Neural cell (in vitro differentiated cells): ENCODE measurements at regions not wholly inside any gene's neighbourhood (a gene's known extent, or its start where the extent isn't known, plus 50 kb on each side); places are given as distances from the start of the nearest gene placed in this dataset.

Experiments used
- H2AFZ ChIP-seq: fragments of 200-600, 300-800 bp; sonication (generic), shearing (Covaris generic); 2 replicates; pipeline ENCODE4 v1.6.0; 2014; ENCODE audit warnings: low read depth, mild to moderate bottlenecking, antibody characterized with exemption, low read length, moderate library complexity
- H3F3A ChIP-seq: fragments of 200-600 bp; shearing (Covaris generic); 2 replicates; pipeline ENCODE4 v1.6.1; 2016; ENCODE audit warnings: mild to moderate bottlenecking, moderate library complexity, mixed read lengths, antibody characterized with exemption, low read length; ENCODE audit not compliant: insufficient read depth, poor library complexity, severe bottlenecking
- H3K27ac ChIP-seq: fragments of 200-600, 300-800 bp; sonication (generic), shearing (Covaris generic); 2 replicates; pipeline ENCODE4 v1.5.1; 2014; ENCODE audit warnings: mild to moderate bottlenecking, low read length, moderate library complexity
- H3K27me3 ChIP-seq: fragments of 300-800, 200-600 bp; sonication (generic), shearing (Covaris generic); 2 replicates; pipeline ENCODE4 v1.6.0; 2014; ENCODE audit warnings: mild to moderate bottlenecking, low read depth, low read length, moderate library complexity; ENCODE audit not compliant: insufficient read depth
- H3K36me3 ChIP-seq: fragments of 300-800, 200-600 bp; sonication (generic), shearing (Covaris generic); 2 replicates; pipeline ENCODE4 v1.5.1; 2014; ENCODE audit warnings: mild to moderate bottlenecking, antibody characterized with exemption, low read length, moderate library complexity; ENCODE audit not compliant: insufficient read depth
- H3K4me2 ChIP-seq: fragments of 300-800, 200-600 bp; sonication (generic), shearing (Covaris generic); 2 replicates; pipeline ENCODE4 v1.6.0; 2014; ENCODE audit warnings: mild to moderate bottlenecking, low read length
- H3K4me3 ChIP-seq: fragments of 300-800, 200-600 bp; sonication (generic), shearing (Covaris generic); 2 replicates; pipeline ENCODE4 v1.5.1; 2014; ENCODE audit warnings: mild to moderate bottlenecking, low read length, moderate library complexity
- H3K79me2 ChIP-seq: fragments of 200-600 bp; shearing (Covaris generic); replicated peaks from 2 replicates; pipeline ENCODE4 v1.6.0; 2014; ENCODE audit warnings: mild to moderate bottlenecking, low read length, moderate library complexity; ENCODE audit not compliant: insufficient read depth
- H3K9ac ChIP-seq: fragments of 300-800, 200-600 bp; sonication (generic), shearing (Covaris generic); 2 replicates; pipeline ENCODE4 v1.6.1; 2016; ENCODE audit warnings: mild to moderate bottlenecking, low read length, mixed read lengths
- H3K9me2 ChIP-seq: fragments of 200-600 bp; shearing (Covaris generic); 2 replicates; pipeline ENCODE4 v1.6.1; 2016; ENCODE audit warnings: mild to moderate bottlenecking, low read length, mixed read lengths; ENCODE audit not compliant: insufficient read depth
- H3K9me3 ChIP-seq: fragments of 200-600, 300-800 bp; sonication (generic), shearing (Covaris generic); 2 replicates; pipeline ENCODE4 v1.6.1; 2016; ENCODE audit warnings: mild to moderate bottlenecking, mixed run types, low read length, moderate library complexity, mixed read lengths
- H4K20me1 ChIP-seq: fragments of 200-600 bp; shearing (Covaris generic); 2 replicates; pipeline ENCODE4 v1.6.1; 2016; ENCODE audit warnings: mild to moderate bottlenecking, mixed run types; ENCODE audit not compliant: insufficient read depth
- EP300 ChIP-seq: fragments of 450-650 bp; conservative IDR thresholded peaks from 2 replicates; pipeline ENCODE4 v1.6.1; 2014; ENCODE audit warnings: antibody characterized with exemption, mild to moderate bottlenecking, moderate library complexity; ENCODE audit not compliant: poor library complexity, severe bottlenecking
- EZH2 ChIP-seq: fragments of 200-600, 300-800 bp; shearing (Covaris generic), sonication (generic); IDR thresholded peaks from 2 replicates; pipeline ENCODE4 v1.6.1; 2014; ENCODE audit warnings: antibody characterized with exemption, low read length, borderline replicate concordance, mild to moderate bottlenecking; ENCODE audit not compliant: insufficient read depth, poor library complexity, severe bottlenecking
- MXI1 ChIP-seq: fragments of 450-650 bp; conservative IDR thresholded peaks from 2 replicates; pipeline ENCODE4 v1.6.1; 2014; ENCODE audit warnings: antibody characterized with exemption, mild to moderate bottlenecking; ENCODE audit not compliant: poor library complexity, severe bottlenecking
- POLR2AphosphoS5 ChIP-seq: IDR thresholded peaks from 2 replicates; pipeline ENCODE4 v1.6.1; 2012
- RAD21 ChIP-seq: fragments of 450-650 bp; conservative IDR thresholded peaks from 2 replicates; pipeline ENCODE4 v1.6.1; 2014; ENCODE audit warnings: antibody characterized with exemption, mild to moderate bottlenecking, moderate library complexity
- SMC3 ChIP-seq: fragments of 450-650 bp; conservative IDR thresholded peaks from 2 replicates; pipeline ENCODE4 v1.6.1; 2014; ENCODE audit warnings: antibody characterized with exemption, mild to moderate bottlenecking, moderate library complexity; ENCODE audit not compliant: poor library complexity
- TAF1 ChIP-seq: IDR thresholded peaks from 2 replicates; pipeline ENCODE4 v1.6.1; 2012; ENCODE audit warnings: low read depth
- TF ChIP-seq, protein P1 (sequence below): IDR thresholded peaks from 2 replicates; pipeline ENCODE4 v1.6.1; 2012; ENCODE audit warnings: borderline replicate concordance
- TF ChIP-seq, protein P2 (sequence below): fragments of 450-650 bp; IDR thresholded peaks from 2 replicates; pipeline ENCODE4 v1.5.1; 2014; ENCODE audit warnings: antibody characterized with exemption, mild to moderate bottlenecking, moderate library complexity; ENCODE audit not compliant: poor library complexity, severe bottlenecking

GRCh38 chr2:65512783-65513182, 80.4 kb upstream of the SPRED2 start:
- Histone ChIP-seq H3K9me2 (no peaks in the 10 kb centered on the region), H3K27me3 (no peaks in the 10 kb centered on the region)
- TF ChIP-seq TAF1 (no peak), POLR2AphosphoS5 (no peak), RAD21 (no peak), SMC3 (no peak)
- TF ChIP-seq, protein P1, sequence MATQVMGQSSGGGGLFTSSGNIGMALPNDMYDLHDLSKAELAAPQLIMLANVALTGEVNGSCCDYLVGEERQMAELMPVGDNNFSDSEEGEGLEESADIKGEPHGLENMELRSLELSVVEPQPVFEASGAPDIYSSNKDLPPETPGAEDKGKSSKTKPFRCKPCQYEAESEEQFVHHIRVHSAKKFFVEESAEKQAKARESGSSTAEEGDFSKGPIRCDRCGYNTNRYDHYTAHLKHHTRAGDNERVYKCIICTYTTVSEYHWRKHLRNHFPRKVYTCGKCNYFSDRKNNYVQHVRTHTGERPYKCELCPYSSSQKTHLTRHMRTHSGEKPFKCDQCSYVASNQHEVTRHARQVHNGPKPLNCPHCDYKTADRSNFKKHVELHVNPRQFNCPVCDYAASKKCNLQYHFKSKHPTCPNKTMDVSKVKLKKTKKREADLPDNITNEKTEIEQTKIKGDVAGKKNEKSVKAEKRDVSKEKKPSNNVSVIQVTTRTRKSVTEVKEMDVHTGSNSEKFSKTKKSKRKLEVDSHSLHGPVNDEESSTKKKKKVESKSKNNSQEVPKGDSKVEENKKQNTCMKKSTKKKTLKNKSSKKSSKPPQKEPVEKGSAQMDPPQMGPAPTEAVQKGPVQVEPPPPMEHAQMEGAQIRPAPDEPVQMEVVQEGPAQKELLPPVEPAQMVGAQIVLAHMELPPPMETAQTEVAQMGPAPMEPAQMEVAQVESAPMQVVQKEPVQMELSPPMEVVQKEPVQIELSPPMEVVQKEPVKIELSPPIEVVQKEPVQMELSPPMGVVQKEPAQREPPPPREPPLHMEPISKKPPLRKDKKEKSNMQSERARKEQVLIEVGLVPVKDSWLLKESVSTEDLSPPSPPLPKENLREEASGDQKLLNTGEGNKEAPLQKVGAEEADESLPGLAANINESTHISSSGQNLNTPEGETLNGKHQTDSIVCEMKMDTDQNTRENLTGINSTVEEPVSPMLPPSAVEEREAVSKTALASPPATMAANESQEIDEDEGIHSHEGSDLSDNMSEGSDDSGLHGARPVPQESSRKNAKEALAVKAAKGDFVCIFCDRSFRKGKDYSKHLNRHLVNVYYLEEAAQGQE, result no peak

DNA sequence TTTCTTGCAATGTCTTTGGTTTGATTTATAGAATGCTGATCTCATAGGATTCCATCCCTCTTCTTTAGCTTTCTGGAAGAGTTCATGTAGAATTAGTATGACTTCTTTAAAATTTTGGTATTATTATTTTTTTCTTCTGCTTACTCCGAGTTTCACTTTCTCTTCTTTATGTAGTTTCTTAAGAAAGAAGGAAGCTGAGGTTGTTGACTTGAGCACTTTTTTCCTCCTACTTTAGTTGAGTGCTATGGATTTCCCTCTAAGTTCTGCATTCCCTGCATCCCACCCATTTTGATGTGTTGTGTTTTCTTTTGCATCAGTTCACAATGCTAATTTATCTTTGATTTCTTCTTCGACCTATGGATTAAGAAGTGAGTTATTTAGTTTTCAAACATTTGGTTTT, 78.9 kb upstream of the SPRED2 start:
- TF ChIP-seq, protein P2, sequence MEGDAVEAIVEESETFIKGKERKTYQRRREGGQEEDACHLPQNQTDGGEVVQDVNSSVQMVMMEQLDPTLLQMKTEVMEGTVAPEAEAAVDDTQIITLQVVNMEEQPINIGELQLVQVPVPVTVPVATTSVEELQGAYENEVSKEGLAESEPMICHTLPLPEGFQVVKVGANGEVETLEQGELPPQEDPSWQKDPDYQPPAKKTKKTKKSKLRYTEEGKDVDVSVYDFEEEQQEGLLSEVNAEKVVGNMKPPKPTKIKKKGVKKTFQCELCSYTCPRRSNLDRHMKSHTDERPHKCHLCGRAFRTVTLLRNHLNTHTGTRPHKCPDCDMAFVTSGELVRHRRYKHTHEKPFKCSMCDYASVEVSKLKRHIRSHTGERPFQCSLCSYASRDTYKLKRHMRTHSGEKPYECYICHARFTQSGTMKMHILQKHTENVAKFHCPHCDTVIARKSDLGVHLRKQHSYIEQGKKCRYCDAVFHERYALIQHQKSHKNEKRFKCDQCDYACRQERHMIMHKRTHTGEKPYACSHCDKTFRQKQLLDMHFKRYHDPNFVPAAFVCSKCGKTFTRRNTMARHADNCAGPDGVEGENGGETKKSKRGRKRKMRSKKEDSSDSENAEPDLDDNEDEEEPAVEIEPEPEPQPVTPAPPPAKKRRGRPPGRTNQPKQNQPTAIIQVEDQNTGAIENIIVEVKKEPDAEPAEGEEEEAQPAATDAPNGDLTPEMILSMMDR, result no peak
- TF ChIP-seq EZH2, result no peak
- no peak for TF ChIP-seq TAF1
- TF ChIP-seq, protein P1, result no peak
- no peak for TF ChIP-seq RAD21
- no peak for TF ChIP-seq EP300
- no peak for TF ChIP-seq POLR2AphosphoS5
- no peak for TF ChIP-seq SMC3
- TF ChIP-seq MXI1, result no peak
- Histone ChIP-seq H3K9me2 (no peaks in the 10 kb centered on the region), H3K4me3 (no peak overlapping the region), H3K4me2 (no peak overlapping the region), H2AFZ (no peak overlapping the region), H3K9ac (no peak overlapping the region), H4K20me1 (no peaks in the 10 kb centered on the region), H3K27ac (no peak overlapping the region), H3K27me3 (no peaks in the 10 kb centered on the region), H3K79me2 (no peaks in the 10 kb centered on the region), H3K9me3 (no peaks in the 10 kb centered on the region), H3K36me3 (no peaks in the 10 kb centered on the region), H3F3A (no peaks in the 10 kb centered on the region)

More at GRCh38 chr2:65512783-65513182, 80.4 kb upstream of the SPRED2 start:
- no peak overlapping the region for H2AFZ ChIP-seq
- H3K4me2 ChIP-seq, result no peak overlapping the region
- H3K9ac ChIP-seq, result no peak overlapping the region
- H3K36me3 ChIP-seq, result no peaks in the 10 kb centered on the region
- no peaks in the 10 kb centered on the region for H3K79me2 ChIP-seq
- H4K20me1 ChIP-seq, result no peaks in the 10 kb centered on the region
- H3K4me3 ChIP-seq, result no peak overlapping the region
- H3K9me3 ChIP-seq, result no peaks in the 10 kb centered on the region
- no peak overlapping the region for H3K27ac ChIP-seq
- H3F3A ChIP-seq, result no peaks in the 10 kb centered on the region
